ENCODE measurements at regions not wholly inside any gene's neighbourhood (a gene's known extent, or its start where the extent isn't known, plus 50 kb on each side); places are given as distances from the start of the nearest gene placed in this dataset.

- DNase-seq (ENCODE audit: low read depth) = no peak
- TF ChIP-seq CTCF (conservative IDR thresholded peaks at IDR 0.05; ENCODE audit: low read depth, low read length) = no peak
- no peak overlapping the region for H3K4me3 ChIP-seq (ENCODE audit: low read length)
Observed at GRCh38 chr5:104126980-104127379, 564.4 kb upstream of the NUDT12 start.

- TF ChIP-seq CTCF (conservative IDR thresholded peaks at IDR 0.05; ENCODE audit: low read depth, low read length) = no peak
- DNase-seq (ENCODE audit: low read depth) = no peak
- no peak overlapping the region for H3K4me3 ChIP-seq (ENCODE audit: low read length)
Observed at GRCh38 chr5:104119529-104119928, 556.9 kb upstream of the NUDT12 start.

- no peak for TF ChIP-seq CTCF (conservative IDR thresholded peaks at IDR 0.05; ENCODE audit: low read depth, low read length)
- no peak overlapping the region for H3K4me3 ChIP-seq (ENCODE audit: low read length)
- DNase-seq (ENCODE audit: low read depth) = no peak
Observed at GRCh38 chr5:104111632-104112031, 549.0 kb upstream of the NUDT12 start.

- no peak for DNase-seq (ENCODE audit: low read depth)
- no peak for TF ChIP-seq CTCF (conservative IDR thresholded peaks at IDR 0.05; ENCODE audit: low read depth, low read length)
- no peak overlapping the region for H3K4me3 ChIP-seq (ENCODE audit: low read length)
Observed at GRCh38 chr5:104096451-104096850, 533.9 kb upstream of the NUDT12 start.

- no peak for DNase-seq (ENCODE audit: low read depth)
- no peak overlapping the region for H3K4me3 ChIP-seq (ENCODE audit: low read length)
- TF ChIP-seq CTCF (conservative IDR thresholded peaks at IDR 0.05; ENCODE audit: low read depth, low read length) = no peak
Observed at GRCh38 chr5:104095527-104095926, 532.9 kb upstream of the NUDT12 start.

GRCh38 chr5:104088876-104089778 lies 526.5 kb upstream of the NUDT12 start:
- no peak for TF ChIP-seq CTCF (conservative IDR thresholded peaks at IDR 0.05; ENCODE audit: low read depth, low read length)
- H3K4me3 ChIP-seq (ENCODE audit: low read length) = no peak overlapping the region
- no peak for DNase-seq (ENCODE audit: low read depth)

GRCh38 chr5:104084896-104085295 lies 522.3 kb upstream of the NUDT12 start:
- DNase-seq (ENCODE audit: low read depth) = no peak
- no peak for TF ChIP-seq CTCF (conservative IDR thresholded peaks at IDR 0.05; ENCODE audit: low read depth, low read length)
- no peak overlapping the region for H3K4me3 ChIP-seq (ENCODE audit: low read length)
